PFSK-1 (cell line): ENCODE measurements at regions not wholly inside any gene's neighbourhood (a gene's known extent, or its start where the extent isn't known, plus 50 kb on each side); places are given as distances from the start of the nearest gene placed in this dataset.

Experiments
- FOXP2 ChIP-seq: optimal IDR thresholded peaks from 2 replicates; pipeline ENCODE3; 2011; ENCODE audit warnings: borderline replicate concordance, control low read depth, inconsistent platforms; ENCODE audit not compliant: insufficient read depth; ENCODE audit errors: extremely low read length, extremely low read depth
- POLR2AphosphoS5 ChIP-seq: IDR thresholded peaks from 2 replicates; pipeline ENCODE4 v1.6.1; 2012; ENCODE audit warnings: low read depth, mild to moderate bottlenecking, control low read depth, low read length, moderate library complexity
- SIN3A ChIP-seq: IDR thresholded peaks from 2 replicates; pipeline ENCODE4 v1.6.1; 2012; ENCODE audit warnings: mild to moderate bottlenecking, low read length, moderate library complexity, borderline replicate concordance; ENCODE audit not compliant: insufficient read depth
- TAF1 ChIP-seq: IDR thresholded peaks from 2 replicates; pipeline ENCODE4 v1.6.1; 2012; ENCODE audit warnings: low read length, control low read depth, borderline replicate concordance; ENCODE audit not compliant: insufficient read depth
- TF ChIP-seq, protein P1 (sequence below), 2 experiments: IDR thresholded peaks; 2 replicates each; pipeline versions ENCODE4 v1.6.1 to v1.8.0; 2011 to 2012; ENCODE audit warnings: low read depth in 2 of 2, low read length in 2 of 2, control low read depth in 1 of 2, inconsistent platforms in 1 of 2, mild to moderate bottlenecking in 1 of 2, moderate library complexity in 1 of 2; ENCODE audit not compliant: insufficient read depth in 1 of 2

- no peak for TF ChIP-seq POLR2AphosphoS5
- no peak for TF ChIP-seq SIN3A
- TF ChIP-seq, protein P1, sequence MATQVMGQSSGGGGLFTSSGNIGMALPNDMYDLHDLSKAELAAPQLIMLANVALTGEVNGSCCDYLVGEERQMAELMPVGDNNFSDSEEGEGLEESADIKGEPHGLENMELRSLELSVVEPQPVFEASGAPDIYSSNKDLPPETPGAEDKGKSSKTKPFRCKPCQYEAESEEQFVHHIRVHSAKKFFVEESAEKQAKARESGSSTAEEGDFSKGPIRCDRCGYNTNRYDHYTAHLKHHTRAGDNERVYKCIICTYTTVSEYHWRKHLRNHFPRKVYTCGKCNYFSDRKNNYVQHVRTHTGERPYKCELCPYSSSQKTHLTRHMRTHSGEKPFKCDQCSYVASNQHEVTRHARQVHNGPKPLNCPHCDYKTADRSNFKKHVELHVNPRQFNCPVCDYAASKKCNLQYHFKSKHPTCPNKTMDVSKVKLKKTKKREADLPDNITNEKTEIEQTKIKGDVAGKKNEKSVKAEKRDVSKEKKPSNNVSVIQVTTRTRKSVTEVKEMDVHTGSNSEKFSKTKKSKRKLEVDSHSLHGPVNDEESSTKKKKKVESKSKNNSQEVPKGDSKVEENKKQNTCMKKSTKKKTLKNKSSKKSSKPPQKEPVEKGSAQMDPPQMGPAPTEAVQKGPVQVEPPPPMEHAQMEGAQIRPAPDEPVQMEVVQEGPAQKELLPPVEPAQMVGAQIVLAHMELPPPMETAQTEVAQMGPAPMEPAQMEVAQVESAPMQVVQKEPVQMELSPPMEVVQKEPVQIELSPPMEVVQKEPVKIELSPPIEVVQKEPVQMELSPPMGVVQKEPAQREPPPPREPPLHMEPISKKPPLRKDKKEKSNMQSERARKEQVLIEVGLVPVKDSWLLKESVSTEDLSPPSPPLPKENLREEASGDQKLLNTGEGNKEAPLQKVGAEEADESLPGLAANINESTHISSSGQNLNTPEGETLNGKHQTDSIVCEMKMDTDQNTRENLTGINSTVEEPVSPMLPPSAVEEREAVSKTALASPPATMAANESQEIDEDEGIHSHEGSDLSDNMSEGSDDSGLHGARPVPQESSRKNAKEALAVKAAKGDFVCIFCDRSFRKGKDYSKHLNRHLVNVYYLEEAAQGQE (IDR thresholded peaks at IDR 0.05; ENCODE audit: insufficient read depth in 1 of 2, low read depth in 2 of 2, low read length in 2 of 2) = no peak
- TF ChIP-seq TAF1 = no peak
- TF ChIP-seq FOXP2 = no peak
Observed at GRCh38 chr19:31500197-31500830, 151.1 kb upstream of the TSHZ3 start.
